HG03457 (cell line): ENCODE measurements at regions not wholly inside any gene's neighbourhood (a gene's known extent, or its start where the extent isn't known, plus 50 kb on each side); places are given as distances from the start of the nearest gene placed in this dataset.

Experiments used
- ATAC-seq: cut with Tn5 transposase; IDR thresholded peaks from one replicate; pipeline ENCODE4 v1.9.1; 2021; ENCODE audit warnings: moderate number of reproducible peaks; ENCODE audit not compliant: unreplicated experiment

DNA sequence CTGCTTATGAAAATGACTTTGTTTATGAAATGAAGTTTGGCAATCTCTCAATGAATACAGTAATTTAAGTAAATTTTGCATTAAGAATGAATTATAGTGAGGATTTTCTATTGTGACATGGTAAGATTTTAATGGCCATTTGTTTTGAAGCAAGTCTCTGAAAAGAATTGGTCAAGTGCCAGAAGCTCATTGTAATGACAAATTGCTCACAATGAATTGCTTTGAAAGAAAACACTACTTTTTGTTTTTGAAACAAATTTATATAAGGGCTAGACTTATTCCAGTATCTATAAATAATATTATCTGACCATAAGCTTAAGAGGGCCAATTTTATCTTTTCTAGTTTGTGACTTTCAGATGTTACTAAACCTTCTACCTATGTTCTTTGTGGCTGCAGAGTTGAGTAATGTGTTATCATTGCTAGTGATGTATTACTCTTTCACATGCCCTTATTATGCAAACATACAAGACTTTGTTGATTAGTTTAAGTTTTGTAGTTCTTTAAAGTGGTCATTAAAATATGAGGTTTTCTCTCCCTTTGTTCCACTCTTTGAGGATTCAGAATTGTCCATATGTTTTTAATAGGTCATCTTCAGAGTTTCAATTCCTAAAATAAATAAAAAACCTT lies 93.0 kb upstream of the ZNF608 start:
- no peak for ATAC-seq

DNA sequence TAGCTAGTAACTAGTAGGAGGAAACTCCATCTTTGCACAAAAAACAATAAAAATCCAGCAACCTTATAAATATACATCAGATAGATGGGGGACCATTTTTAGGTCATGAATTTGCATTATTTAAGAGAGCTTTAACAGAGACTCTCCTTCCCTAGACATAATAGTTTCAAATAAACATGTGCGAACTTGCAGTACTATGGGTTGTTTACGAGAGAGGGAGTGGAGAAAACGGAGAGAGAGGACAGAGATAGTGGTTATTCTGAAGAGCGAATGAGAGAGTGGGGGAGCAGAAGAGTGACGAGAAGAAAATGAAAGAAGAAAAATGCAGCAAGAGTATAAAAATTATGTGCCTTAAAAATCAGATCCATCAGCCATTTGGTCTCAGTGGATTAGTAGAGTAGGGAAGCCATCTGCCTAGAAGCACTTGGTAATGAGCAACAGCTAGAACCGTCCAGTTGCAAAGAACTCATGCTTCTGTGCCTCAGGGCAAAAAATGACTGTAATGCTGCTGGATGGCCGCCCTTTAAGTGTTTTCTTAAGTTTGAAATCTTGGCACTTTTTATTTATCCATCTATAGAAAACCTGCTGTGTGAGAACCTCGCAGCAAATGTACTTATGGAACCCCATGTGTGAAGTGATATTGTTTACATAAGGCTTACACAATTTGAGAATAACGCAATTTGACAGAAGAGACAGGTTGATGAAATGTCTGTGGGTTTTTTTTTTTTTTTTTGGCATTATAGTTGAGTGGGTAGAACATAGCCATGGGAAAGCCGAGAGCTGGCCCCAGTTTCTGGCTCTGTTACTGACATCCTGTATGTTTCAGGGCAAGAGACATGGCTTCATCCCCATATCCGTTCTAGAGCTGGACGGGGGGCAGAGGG lies 95.6 kb upstream of the ZNF608 start:
- ATAC-seq = no peak

DNA sequence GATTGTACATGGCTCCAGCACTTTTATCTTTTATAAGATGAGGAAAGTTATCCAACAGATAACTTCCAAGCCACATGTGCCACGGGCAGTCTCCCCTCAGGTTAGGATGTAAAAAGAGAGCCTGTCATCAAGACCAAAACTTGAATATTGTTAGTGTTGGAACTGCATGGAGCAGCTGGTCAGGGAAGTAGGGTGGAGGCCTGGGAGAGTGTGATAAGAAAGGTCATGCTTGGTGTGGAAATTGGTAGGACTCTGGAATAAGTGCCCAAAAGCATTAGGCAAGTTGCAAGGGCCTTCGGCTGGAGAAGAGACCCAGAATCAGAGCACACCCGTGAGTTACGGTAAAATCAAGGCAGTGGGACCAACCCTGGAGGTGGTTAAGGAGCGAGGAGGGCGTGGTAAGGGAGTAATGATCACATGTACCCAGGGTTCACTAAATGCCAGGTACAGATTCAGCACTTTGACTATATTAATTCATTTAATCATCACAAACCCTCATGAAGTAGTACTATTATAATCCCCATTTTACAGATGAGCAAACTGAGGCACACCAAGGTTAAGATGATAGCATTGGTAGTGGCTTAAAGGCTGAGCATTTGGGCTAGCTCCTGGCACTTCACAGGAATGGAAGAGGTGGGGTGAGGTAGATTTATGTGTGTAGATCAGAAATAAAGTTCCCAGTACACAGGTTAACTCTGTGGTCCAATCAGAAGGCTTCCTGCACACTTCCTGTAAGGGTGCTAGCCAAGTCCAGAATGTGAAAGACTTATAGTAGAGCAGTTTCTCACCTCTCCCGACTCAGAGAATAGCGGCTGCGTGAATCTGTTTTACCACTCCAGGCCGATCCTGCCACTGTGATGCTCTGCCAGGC lies 96.5 kb upstream of the ZNF608 start:
- ATAC-seq = no peak

DNA sequence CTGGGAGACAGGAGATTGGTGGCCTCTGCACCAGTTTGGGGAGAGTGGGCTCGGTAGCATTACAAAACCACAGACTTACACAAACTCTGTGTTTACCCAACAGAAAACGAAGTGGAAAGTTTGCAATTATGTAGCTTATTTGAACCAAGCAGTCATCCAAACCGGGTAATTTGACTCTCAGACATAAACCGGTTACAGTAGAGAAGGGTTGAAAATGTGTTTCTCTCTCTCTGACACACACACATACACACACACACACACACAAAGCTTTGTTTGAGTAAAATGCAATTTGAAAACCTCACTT lies 97.1 kb upstream of the ZNF608 start:
- ATAC-seq = no peak

GRCh38 chr5:124844371-124844920 lies 98.0 kb upstream of the ZNF608 start:
- no peak for ATAC-seq

DNA sequence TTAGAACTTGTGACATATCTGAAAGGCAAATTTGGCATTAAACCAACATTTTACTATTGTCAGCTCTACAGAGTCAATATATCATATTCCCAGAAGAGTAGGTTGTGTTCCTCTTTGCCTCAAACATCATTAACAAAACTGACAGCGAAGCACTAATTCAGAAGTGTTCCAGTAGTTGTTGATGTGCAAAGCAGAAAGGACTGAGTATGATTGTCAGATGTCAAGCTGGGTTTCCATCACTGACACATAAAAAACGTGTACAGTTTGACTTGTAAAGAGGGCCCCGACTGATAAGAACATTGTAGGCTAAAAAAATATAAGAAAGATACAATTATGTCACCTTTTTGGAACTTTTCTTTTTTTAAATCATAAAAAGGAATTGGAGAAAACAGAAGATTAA lies 101.5 kb upstream of the ZNF608 start:
- ATAC-seq = no peak

GRCh38 chr5:124849774-124850173 lies 103.3 kb upstream of the ZNF608 start:
- no peak for ATAC-seq

DNA sequence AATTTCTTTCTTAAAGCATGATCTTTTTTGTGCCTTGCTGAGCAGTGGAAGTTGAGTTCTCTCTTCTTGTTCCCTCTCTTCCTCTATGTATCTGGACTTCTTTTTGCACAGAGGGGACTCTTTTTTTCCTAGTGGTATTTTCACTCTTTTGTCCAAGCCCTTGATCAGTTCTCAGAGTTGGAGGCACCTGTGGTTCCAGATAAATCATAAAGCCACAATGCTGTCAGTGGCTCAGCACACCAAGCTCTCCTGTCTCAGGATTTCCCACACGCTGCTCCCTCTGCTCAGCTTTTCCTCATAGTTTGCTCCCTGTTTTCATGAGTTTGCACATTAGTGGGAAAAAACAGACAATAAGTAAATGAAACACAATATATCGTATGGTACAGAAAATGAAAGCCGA lies 110.3 kb upstream of the ZNF608 start:
- ATAC-seq = no peak

- no peak for ATAC-seq
These were observed 112.2 kb upstream of the ZNF608 start for GRCh38 chr5:124858612-124859011.

DNA sequence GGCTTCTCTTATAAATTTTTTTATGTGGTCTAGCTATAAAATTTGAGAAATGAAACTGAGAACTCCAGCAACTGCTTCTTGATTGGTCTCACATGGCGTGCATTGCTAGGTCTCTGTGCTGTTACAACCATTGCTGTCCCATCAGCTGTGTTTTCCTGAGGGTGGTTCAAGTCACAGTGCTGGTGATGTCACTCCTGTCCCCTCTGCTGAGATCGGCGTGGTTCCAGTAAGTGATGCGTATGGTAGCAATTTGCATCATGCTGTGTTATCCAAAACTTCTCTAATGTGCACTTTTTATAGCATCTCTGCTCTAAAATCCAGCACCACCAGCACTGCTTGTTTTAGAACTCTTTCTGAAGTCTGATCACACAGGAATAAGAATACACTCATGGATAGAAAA lies 112.6 kb upstream of the ZNF608 start:
- no peak for ATAC-seq

DNA sequence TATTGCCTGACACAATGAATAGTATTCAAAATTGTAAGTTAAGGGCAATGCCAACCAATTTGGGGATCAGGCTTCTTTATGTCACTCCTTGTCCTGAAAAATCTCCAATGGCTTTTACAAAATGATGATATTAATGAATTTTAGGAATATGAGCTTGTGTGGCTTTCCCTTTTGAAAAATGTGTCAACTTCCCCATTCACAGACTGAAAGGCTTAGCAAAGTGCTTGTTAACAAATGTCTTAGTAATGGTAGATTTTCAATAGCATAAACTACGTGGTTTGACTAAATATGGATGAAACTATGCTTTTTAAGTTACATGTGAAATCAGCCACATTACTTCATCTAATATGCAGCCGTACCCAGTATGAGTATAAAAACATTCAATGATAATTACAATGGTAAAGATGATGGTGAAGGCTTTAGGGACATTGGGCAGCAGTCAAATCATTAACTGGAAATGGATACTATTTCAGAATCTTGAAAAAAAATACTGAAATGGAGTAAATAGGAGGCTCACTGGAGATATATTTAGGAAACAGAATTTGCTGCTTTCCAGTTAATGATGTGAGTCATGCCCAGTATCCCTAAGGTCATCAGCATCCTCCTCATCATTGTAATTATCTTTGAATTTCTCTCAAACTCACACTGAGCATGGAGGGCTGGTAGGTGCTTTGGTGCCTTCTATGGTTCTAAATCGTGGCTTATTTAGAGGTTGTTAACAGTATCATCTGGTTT lies 113.3 kb upstream of the ZNF608 start:
- ATAC-seq = no peak

DNA sequence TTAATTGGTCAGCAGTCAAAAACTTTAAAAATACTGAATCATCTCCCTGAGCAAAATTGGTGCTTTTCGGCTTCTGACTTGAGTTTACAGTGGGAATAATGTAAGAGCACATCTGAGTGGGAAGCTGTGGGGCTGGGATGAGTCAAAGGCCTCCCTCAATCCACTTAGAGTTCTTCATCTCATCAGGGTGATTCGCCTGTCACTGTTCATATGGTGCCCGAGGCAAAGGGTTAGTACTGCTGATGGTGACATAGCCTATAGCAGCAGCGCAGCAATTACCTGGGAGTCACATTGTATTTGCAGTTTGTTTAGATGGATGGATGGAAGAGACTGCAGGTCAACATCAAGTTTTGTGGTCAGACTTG lies 113.8 kb upstream of the ZNF608 start:
- no peak for ATAC-seq

DNA sequence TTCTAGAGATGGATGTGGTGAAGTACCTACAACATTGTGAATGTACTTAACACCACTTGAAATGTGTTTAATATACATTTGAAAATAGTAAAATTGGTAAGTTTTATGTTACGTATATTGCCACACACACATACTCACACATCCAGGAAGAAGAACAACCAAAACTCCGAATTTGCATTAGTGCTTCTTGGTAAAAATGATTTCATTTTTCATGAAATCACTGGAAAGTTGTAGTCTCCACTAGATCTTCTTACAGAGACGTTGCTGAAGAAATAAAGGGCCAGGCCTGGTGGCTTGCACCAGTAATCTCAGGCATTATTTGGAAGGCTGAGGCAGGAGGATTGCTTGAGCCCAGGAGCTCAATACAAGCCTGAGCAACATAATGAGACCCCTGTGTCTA lies 118.6 kb upstream of the ZNF608 start:
- ATAC-seq = no peak

DNA sequence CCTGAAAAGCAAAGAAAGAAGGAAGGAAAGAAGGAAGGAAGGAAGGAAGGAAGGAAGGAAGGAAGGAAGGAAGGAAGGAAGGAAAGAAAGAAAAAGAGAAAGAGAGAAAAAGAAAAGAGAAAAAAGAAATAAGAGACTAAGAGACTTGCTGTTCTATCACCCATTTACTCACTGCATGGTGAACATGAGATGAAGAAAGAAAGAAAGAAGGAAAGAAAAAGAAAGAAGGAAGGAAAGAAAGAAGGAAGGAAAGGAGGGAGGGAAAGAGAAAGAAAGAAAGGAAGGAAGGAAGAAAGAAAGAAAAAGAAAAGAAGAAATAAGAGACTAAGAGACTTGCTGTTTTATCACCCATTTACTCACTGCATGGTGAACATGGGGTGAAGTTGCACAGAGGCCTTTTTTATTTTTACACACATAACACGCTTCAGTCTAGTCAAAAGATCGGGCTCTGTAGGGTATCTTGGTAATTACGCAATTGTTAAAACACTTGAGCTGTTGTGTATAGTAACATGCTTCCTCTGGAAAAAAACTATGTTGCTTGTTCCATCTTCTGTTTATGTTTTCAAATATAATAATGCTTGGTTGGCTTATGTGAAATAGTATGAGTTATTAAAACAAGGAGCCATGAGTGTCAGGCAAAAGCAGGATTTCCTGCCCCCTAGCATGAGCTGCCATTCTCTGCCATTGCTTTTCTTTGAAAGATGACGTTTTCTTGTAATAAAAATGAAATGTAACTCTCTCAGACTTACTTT lies 119.3 kb upstream of the ZNF608 start:
- no peak for ATAC-seq

- no peak for ATAC-seq
These were observed 120.1 kb upstream of the ZNF608 start for GRCh38 chr5:124866355-124867136.

DNA sequence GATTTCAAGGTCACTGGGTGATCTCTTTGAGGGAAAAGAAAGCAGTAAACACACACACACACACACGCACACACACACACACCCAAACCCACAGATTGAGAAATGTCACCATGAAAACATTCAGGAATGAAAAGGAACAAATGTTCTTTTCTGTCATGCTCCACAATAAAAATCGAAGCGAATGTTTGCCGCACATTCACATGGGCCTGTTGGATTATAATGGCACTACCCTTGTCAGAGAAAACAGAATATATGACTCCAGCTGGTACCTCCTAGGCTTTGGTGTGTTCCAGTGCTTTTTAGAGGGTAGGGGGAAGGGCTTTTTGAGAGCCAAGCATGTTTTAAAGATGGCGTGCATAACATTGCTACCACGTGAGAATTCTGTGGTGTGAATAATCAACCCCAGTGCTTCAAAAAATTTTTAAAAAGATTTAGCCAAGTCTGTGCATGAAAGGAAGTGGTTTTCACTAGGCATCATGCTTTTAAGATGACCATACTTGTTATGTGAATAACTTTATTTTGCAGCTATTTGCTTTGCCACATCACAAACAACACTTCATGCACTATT lies 120.8 kb upstream of the ZNF608 start:
- no peak for ATAC-seq

GRCh38 chr5:124868676-124869075 lies 122.2 kb upstream of the ZNF608 start:
- no peak for ATAC-seq

DNA sequence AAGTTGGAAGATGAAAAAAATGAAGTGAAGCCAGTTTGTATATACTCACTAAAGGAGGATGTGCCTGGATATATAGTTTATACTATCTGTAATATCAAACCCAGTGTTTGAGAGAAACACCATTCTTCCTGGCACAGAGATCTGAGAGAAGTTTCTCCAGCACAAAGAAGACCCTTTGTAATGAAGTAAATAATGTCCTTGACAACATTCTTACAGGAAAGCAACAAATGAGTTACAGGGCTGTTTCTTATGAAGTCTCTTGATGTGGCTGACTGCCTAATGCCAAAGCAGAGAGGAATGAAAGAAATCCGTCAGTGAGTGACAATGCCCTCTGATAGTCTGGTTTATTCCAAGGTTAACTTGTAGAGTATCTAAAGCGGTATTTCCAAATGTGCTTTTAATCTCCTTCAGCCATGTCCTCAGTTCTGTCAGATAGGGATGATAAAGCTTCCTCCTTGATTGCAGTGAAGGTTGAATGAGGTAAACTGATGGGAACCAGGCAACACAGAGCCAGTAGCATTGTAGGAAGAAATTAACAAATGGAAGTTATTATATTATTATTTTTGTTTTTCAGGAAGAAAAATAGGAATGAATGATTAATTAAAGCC lies 123.1 kb upstream of the ZNF608 start:
- ATAC-seq = no peak

GRCh38 chr5:124870070-124870469 lies 123.6 kb upstream of the ZNF608 start:
- ATAC-seq = no peak
